LNCaP clone FGC (cell line): ENCODE measurements at regions not wholly inside any gene's neighbourhood (a gene's known extent, or its start where the extent isn't known, plus 50 kb on each side); places are given as distances from the start of the nearest gene placed in this dataset.
"Not testable (repeated sequence)": the region's sequence is repeated elsewhere in the genome, so short reads cannot be mapped to it uniquely, and the experiment has no call there.

Experiments used
- DNase-seq: peaks from one replicate; pipeline ENCODE4 v3.0.0-alpha.2; 2011; ENCODE audit warnings: low read depth
- H3K4me3 ChIP-seq: 2 replicates; pipeline ENCODE4 v1.5.1; 2011; ENCODE audit warnings: mild to moderate bottlenecking, low read depth, low read length, control low read depth

DNA sequence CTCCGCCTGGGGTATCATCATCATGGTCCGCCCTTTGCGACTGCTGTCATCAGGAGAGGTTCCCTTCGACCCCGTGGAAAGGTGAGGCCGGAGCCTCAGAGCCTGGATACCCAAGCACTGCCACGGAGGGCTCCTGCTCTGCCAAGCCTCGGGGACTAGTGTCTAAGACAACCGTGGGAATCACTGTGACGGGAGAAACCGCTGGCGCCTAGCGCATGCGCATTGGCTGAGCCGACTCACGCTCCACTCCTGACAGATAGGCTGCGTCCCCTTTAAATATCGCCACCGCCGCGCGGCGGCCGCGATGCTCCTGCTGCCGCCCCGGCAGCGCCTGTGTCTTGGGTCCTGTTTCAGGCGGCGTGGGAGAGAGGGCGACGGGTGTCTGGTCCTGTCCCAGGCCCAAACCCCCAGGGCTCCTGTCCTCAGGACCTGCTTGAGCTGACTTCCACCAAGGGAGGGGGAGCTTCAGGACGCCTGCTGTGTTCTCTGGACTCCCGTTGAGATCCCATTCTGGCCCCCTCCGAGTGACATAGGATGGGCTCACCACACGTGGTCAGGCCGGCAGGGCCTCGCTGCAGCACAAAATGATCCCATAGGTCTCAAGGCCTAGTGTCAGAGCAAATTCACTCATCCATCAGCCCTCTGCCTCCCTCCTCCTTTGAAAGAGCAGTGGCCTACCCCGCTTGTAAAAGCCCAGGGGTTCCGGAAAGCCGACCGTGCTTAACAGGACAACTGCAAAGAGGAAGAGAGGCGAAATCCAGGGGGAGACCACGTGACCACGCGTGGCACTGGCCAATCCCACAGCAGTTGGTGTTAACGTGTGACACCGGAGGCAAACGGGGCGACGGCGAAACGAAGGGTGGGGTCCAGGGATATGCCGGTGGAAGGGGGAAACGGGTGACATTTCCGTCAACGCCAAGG is 707.2 kb upstream of the TPTE start:
- not testable (repeated sequence) for H3K4me3 ChIP-seq, DNase-seq

DNA sequence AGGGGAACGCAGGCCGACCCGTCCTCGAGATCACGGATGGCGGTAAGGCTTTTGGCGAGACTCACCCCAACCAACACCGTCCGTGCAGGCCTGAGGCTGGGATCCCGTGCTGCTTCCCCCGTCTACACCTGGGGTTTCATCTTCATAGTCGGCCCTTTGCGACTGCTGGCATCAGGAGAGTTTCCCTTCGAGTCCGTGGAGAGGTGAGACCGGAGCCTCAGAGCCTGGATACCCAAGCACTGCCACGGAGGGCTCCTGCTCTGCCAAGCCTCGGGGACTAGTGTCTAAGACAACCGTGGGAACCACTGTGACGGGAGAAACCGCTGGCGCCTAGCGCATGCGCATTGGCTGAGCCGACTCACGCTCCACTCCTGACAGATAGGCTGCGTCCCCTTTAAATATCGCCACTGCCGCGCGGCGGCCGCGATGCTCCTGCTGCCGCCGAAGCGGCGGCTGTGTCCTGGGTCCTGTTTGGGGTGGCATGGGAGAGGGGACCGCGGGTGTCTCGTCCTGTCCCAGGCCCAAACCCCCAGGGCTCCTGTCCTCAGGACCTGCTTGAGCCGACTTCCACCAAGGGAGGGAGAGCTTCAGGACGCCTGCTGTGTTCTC is 706.1 kb upstream of the TPTE start:
- not testable (repeated sequence) for H3K4me3 ChIP-seq, DNase-seq

DNA sequence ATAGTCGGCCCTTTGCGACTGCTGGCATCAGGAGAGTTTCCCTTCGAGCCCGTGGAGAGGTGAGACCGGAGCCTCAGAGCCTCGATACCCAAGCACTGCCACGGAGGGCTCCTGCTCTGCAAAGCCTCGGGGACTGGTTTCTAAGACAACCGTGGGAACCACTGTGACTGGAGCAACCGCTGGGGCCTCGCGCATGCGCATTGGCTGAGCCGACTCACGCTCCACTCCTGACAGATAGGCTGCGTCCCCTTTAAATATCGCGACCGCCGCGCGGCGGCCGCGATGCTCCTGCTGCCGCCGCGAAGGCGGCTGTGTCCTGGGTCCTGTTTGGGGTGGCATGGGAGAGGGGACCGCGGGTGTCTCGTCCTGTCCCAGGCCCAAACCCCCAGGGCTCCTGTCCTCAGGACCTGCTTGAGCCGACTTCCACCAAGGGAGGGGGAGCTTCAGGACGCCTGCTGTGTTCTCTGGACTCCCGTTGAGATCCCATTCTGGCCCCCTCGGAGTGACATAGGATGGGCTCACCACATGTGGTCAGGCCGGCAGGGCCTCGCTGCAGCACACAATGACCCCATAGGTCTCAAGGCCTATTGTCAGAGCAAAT is 704.5 kb upstream of the TPTE start:
- DNase-seq, H3K4me3 ChIP-seq: not testable (repeated sequence)

DNA sequence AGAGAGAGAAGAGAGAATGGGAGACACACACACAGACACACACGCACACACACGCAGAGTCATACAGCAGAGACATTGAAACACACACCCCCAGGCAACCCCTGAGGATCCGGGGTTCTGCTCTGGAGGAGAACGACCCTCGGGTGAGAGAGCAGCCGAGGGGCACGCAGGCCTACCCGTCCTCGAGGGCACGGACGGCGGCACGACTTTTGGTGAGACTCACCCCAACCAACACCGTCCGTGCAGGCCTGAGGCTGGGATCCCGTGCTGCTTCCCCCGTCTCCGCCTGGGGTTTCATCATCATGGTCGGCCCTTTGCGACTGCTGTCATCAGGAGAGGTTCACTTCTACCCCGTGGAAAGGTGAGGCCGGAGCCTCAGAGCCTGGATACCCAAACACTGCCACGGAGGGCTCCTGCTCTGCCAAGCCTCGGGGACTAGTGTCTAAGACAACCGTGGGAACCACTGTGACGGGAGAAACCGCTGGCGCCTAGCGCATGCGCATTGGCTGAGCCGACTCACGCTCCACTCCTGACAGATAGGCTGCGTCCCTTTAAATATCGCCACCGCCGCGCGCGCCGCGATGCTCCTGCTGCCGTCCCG is 703.4 kb upstream of the TPTE start:
- DNase-seq, H3K4me3 ChIP-seq: not testable (repeated sequence)

DNA sequence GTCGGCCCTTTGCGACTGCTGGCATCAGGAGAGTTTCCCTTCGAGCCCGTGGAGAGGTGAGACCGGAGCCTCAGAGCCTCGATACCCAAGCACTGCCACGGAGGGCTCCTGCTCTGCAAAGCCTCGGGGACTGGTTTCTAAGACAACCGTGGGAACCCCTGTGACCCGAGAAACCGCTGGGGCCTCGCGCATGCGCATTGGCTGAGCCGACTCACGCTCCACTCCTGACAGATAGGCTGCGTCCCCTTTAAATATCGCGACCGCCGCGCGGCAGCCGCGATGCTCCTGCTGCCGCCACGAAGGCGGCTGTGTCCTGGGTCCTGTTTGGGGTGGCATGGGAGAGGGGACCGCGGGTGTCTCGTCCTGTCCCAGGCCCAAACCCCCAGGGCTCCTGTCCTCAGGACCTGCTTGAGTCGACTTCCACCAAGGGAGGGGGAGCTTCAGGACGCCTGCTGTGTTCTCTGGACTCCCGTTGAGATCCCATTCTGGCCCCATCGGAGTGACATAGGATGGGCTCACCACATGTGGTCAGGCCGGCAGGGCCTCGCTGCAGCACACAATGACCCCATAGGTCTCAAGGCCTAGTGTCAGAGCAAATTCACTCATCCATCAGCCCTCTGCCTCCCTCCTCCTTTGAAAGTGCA is 701.7 kb upstream of the TPTE start:
- not testable (repeated sequence) for DNase-seq
- H3K4me3 ChIP-seq, result 0 out of 2 replicates have a peak overlapping the region, but pooled peaks have one; percentile 23

DNA sequence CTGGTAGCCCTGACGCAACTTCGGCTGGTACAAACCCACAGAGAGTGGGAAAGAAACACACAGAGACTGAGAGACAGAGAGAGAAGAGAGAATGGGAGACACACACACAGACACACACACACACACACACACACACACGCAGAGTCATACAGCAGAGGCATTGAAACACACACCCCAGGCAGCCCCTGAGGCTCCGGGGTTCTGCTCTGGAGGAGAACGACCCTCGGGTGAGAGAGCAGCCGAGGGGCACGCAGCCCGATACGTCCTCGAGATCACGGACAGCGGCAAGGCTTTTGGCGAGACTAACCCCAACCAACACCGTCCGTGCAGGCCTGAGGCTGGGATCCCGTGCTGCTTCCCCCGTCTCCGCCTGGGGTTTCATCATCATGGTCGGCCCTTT is 700.8 kb upstream of the TPTE start:
- DNase-seq, H3K4me3 ChIP-seq: not testable (repeated sequence)

DNA sequence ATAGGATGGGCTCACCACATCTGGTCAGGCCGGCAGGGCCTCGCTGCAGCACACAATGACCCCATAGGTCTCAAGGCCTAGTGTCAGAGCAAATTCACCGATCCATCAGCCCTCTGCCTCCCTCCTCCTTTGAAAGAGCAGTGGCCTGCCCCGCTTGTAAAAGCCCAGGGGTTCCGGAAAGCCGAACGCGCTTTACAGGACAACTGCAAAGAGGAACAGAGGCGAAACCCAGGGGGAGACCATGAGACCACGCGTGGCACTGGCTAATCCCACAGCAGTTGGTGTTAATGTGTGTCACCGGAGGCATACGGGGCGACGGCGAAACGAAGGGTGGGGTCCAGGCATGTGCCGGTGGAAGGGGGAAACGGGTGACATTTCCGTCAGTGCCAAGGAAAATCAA is 699.9 kb upstream of the TPTE start:
- not testable (repeated sequence) for H3K4me3 ChIP-seq, DNase-seq

DNA sequence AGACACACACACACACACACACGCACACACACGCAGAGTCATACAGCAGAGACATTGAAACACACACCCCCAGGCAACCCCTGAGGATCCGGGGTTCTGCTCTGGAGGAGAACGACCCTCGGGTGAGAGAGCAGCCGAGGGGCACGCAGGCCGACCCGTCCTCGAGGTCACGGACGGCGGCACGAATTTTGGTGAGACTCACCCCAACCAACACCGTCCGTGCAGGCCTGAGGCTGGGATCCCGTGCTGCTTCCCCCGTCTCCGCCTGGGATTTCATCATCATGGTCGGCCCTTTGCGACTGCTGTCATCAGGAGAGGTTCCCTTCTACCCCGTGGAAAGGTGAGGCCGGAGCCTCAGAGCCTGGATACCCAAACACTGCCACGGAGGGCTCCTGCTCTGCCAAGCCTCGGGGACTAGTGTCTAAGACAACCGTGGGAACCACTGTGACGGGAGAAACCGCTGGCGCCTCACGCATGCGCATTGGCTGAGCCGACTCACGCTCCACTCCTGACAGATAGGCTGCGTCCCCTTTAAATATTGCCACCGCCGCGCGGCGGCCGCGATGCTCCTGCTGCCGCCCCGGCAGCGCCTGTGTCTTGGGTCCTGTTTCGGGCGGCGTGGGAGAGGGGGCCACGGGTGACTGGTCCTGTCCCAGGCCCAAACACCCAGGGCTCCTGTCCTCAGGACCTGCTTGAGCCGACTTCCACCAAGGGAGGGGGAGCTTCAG is 699.1 kb upstream of the TPTE start:
- H3K4me3 ChIP-seq, DNase-seq: not testable (repeated sequence)

DNA sequence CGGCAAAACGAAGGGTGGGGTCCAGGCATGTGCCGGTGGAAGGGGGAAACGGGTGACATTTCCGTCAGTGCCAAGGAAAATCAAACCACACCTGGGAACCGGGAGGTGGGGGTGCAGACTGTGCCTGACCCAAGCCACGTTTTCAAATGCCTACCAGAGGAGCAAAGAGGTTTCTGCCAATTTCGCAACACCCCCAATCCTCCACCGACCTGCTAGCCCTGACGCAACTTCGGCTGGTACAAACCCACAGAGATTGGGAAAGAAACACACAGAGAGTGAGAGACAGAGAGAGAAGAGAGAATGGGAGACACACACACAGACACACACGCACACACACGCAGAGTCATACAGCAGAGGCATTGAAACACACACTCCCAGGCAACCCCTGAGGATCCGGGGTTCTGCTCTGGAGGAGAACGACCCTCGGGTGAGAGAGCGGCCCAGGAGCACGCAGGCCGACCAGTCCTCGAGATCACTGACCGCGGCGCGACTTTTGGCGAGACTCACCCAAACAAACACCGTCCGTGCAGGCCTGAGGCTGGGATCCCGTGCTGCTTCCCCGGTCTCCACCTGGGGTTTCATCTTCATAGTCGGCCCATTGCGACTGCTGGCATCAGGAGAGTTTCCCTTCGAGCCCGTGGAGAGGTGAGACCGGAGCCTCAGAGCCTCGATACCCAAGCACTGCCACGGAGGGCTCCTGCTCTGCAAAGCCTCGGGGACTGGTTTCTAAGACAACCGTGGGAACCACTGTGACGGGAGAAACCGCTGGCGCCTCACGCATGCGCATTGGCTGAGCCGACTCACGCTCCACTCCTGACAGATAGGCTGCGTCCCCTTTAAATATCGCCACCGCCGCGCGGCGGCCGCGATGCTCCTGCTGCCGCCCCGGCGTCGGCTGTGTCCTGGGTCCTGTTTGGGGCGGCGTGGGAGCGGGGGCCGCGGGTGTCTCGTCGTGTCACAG is 697.9 kb upstream of the TPTE start:
- peak overlapping the region; percentile 35 for H3K4me3 ChIP-seq
- not testable (repeated sequence) for DNase-seq

DNA sequence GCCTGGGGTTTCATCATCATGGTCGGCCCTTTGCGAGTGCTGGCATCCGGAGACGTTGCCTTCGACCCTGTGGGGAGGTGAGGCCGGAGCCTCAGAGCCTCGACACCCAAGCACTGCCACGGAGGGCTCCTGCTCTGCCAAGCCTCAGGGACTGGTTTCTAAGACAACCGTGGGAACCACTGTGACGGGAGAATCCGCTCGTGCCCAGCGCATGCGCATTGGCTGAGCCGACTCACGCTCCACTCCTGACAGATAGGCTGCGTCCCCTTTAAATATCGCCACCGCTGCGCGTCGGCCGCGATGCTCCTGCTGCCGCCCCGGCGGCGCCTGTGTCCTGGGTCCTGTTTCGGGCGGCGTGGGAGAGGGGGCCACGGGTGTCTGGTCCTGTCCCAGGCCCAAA is 690.6 kb upstream of the TPTE start:
- H3K4me3 ChIP-seq, DNase-seq: not testable (repeated sequence)

DNA sequence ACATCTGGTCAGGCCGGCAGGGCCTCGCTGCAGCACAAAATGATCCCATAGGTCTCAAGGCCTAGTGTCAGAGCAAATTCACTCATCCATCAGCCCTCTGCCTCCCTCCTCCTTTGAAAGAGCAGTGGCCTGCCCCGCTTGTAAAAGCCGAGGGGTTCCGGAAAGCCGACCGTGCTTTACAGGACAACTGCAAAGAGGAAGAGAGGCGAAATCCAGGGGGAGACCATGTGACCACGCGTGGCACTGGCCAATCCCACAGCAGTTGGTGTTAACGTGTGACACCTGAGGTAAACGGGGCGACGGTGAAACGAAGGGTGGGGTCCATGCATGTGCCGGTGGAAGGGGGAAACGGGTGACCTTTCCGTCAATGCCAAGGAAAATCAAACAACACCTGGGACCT is 688.6 kb upstream of the TPTE start:
- DNase-seq, result not testable (repeated sequence)
- peak overlapping the region; percentile 45 for H3K4me3 ChIP-seq

DNA sequence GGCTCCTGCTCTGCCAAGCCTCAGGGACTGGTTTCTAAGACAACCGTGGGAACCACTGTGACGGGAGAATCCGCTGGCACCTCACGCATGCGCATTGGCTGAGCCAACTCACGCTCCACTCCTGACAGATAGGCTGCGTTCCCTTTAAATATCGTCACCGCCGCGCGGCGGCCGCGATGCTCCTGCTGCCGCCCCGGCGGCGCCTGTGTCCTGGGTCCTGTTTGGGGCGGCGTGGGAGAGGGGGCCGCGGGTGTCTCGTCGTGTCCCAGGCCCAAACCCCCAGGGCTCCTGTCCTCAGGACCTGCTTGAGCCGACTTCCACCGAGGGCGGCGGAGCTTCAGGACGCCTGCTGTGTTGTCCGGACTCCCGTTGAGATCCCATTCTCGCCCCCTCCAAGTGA is 684.8 kb upstream of the TPTE start:
- peak overlapping the region; percentile 37 for H3K4me3 ChIP-seq
- not testable (repeated sequence) for DNase-seq

DNA sequence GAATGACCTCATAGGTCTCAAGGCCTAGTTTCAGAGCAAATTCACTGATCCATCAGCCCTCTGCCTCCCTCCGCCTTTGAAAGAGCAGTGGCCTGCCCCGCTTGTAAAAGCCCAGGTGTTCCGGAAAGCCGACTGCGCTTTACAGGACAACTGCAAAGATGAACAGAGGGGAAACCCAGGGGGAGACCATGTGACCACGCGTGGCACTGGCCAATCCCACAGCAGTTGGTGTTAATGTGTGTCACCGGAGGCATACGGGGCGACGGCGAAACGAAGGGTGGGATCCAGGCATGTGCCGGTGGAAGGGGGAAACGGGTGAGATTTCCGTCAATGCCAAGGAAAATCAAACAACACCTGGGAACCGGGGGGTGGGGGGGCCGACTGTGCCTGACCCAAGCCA is 684.4 kb upstream of the TPTE start:
- not testable (repeated sequence) for DNase-seq
- H3K4me3 ChIP-seq, result peak overlapping the region; percentile 60

DNA sequence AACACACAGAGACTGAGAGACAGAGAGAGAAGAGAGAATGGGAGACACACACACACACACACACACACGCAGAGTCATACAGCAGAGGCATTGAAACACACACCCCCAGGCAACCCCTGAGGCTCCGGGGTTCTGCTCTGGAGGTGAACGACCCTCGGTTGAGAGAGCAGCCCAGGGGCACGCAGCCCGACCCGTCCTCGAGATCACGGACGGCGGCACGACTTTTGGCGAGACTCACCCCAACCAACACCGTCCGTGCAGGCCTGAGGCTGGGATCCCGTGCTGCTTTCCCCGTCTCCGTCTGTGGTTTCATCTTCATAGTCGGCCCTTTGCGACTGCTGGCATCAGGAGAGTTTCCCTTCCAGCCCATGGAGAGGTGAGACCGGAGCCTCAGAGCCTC is 683.9 kb upstream of the TPTE start:
- H3K4me3 ChIP-seq, result peak overlapping the region; percentile 60
- DNase-seq, result not testable (repeated sequence)
